HG03558 (cell line): ENCODE measurements at regions not wholly inside any gene's neighbourhood (a gene's known extent, or its start where the extent isn't known, plus 50 kb on each side); places are given as distances from the start of the nearest gene placed in this dataset.

Source experiments
- ATAC-seq: cut with Tn5 transposase; IDR thresholded peaks from one replicate; pipeline ENCODE4 v1.9.1; 2021; ENCODE audit warnings: moderate number of reproducible peaks; ENCODE audit not compliant: unreplicated experiment; ENCODE audit errors: extremely low read depth

- ATAC-seq: no peak
Observed at GRCh38 chr9:90086101-90086511, 481.3 kb downstream of the GADD45G start.

GRCh38 chr9:90088434-90088833 lies 483.6 kb downstream of the GADD45G start:
- no peak for ATAC-seq

GRCh38 chr9:90088856-90089255 lies 484.0 kb downstream of the GADD45G start:
- ATAC-seq: no peak

- ATAC-seq: no peak
Observed at GRCh38 chr9:90090997-90091396, 486.2 kb downstream of the GADD45G start.

- no peak for ATAC-seq
Observed at GRCh38 chr9:90092508-90092907, 487.7 kb downstream of the GADD45G start.

GRCh38 chr9:90095682-90096081 lies 490.9 kb downstream of the GADD45G start:
- no peak for ATAC-seq

GRCh38 chr9:90097237-90097636 lies 492.4 kb downstream of the GADD45G start:
- ATAC-seq: no peak

GRCh38 chr9:90098408-90098807 lies 493.6 kb downstream of the GADD45G start:
- ATAC-seq: no peak

GRCh38 chr9:90099262-90099963 lies 494.6 kb downstream of the GADD45G start:
- no peak for ATAC-seq

GRCh38 chr9:90100014-90100413 lies 495.2 kb downstream of the GADD45G start:
- no peak for ATAC-seq

GRCh38 chr9:90102292-90102901 lies 497.6 kb downstream of the GADD45G start:
- no peak for ATAC-seq

- ATAC-seq: no peak
Observed at GRCh38 chr9:90103771-90104170, 499.0 kb downstream of the GADD45G start.

- ATAC-seq: no peak
Observed at GRCh38 chr9:90105773-90106172, 501.0 kb downstream of the GADD45G start.

- no peak for ATAC-seq
Observed at GRCh38 chr9:90107040-90107725, 502.4 kb downstream of the GADD45G start.

GRCh38 chr9:90107726-90108655 lies 503.2 kb downstream of the GADD45G start:
- ATAC-seq: no peak

- no peak for ATAC-seq
Observed at GRCh38 chr9:90112788-90113187, 508.0 kb downstream of the GADD45G start.

- no peak for ATAC-seq
Observed at GRCh38 chr9:90114641-90115425, 510.0 kb downstream of the GADD45G start.

GRCh38 chr9:90121762-90122161 lies 517.0 kb downstream of the GADD45G start:
- ATAC-seq: no peak

- ATAC-seq: no peak
Observed at GRCh38 chr9:90124961-90125360, 517.7 kb downstream of the DIRAS2 start.

- ATAC-seq: no peak
Observed at GRCh38 chr9:90127923-90128322, 514.7 kb downstream of the DIRAS2 start.
